HepG2 (cell line): ENCODE measurements at regions not wholly inside any gene's neighbourhood (a gene's known extent, or its start where the extent isn't known, plus 50 kb on each side); places are given as distances from the start of the nearest gene placed in this dataset.

ENCODE experiments used
- ATAC-seq: fragments of 200-7000 bp; cut with Tn5 transposase; 3 replicates; pipeline ENCODE4 v1.9.1; 2020; ENCODE audit warnings: mild to moderate bottlenecking, moderate library complexity
- BruUV-seq: library from RNA; stranded (reverse); fragments of 400-500 nt; replicated peaks from 2 replicates; lab custom pipeline; 2021; lab: Mats Ljungman, UMichigan
- CTCF ChIA-PET: fragments of 300-600 bp; formaldehyde crosslinking; extraction: SDS; loops from one replicate; lab custom pipeline; 2021; ENCODE audit warnings: low total read pairs, inconsistent platforms, low intra/inter-chr PET ratio; lab: Yijun Ruan, JAX
- POLR2A ChIA-PET: fragments of 350-600 bp; sonication (Branson Sonifier 250); formaldehyde crosslinking; loops from one replicate; lab custom pipeline; 2020; ENCODE audit warnings: antibody characterized with exemption, inconsistent platforms; lab: Yijun Ruan, JAX
- DNase-seq: peaks from one replicate; pipeline ENCODE4 v3.0.0-alpha.2; 2015; ENCODE audit warnings: low spot score
- FAIRE-seq: peaks from 3 replicates; lab custom pipeline; 2011; peaks lifted over from hg19 to GRCh38; lab: Jason Lieb, UNC
- H2AFZ ChIP-seq: one replicate; pipeline ENCODE4 v1.6.1; 2011; ENCODE audit warnings: low read length, inconsistent platforms
- H3K27ac ChIP-seq: fragments of 300-600 bp; 3 replicates; pipeline ENCODE4 v1.8.0; 2011; ENCODE audit warnings: mixed run types, mild to moderate bottlenecking, mixed read lengths, low read length, inconsistent platforms; ENCODE audit not compliant: insufficient read depth; ENCODE audit errors: extremely low read length
- H3K27me3 ChIP-seq, 2 experiments: fragments of 200-600 bp in 1 of 2; 2 replicates in 1 of 2; 3 replicates in 1 of 2; pipeline versions ENCODE4 v1.6.0 to v1.8.0; 2011; ENCODE audit warnings: low read length in 2 of 2, mild to moderate bottlenecking in 2 of 2, moderate library complexity in 2 of 2, inconsistent platforms in 1 of 2; ENCODE audit not compliant: insufficient read depth in 2 of 2, control insufficient read depth in 1 of 2
- H3K36me3 ChIP-seq, 2 experiments: fragments of 200-600 bp in 1 of 2; replicated peaks in 1 of 2; 2 replicates in 1 of 2; 3 replicates in 1 of 2; pipeline versions ENCODE4 v1.5.1 to v1.8.0; 2011; ENCODE audit warnings: low read length in 2 of 2, inconsistent platforms in 1 of 2; ENCODE audit not compliant: insufficient read depth in 2 of 2, control insufficient read depth in 1 of 2
- H3K4me1 ChIP-seq: 2 replicates; pipeline ENCODE4 v1.5.1; 2012; ENCODE audit warnings: low read length, inconsistent platforms; ENCODE audit not compliant: insufficient read depth
- H3K4me2 ChIP-seq: 2 replicates; pipeline ENCODE4 v1.6.0; 2011; ENCODE audit warnings: low read depth, low read length, inconsistent platforms
- H3K4me3 ChIP-seq, 3 experiments: fragments of 200-600 bp in 1 of 3; sonication (generic), shearing (Covaris generic) in 1 of 3; replicated peaks in 1 of 3; 2 replicates each; pipeline ENCODE4 v1.5.1; 2011 to 2016; ENCODE audit warnings: low read length in 3 of 3, inconsistent platforms in 2 of 3, low read depth in 2 of 3, mild to moderate bottlenecking in 2 of 3, control low read depth in 1 of 3, mixed read lengths in 1 of 3; ENCODE audit not compliant: insufficient read depth in 1 of 3
- H3K79me2 ChIP-seq: one replicate; pipeline ENCODE4 v1.6.1; 2011; ENCODE audit warnings: low read length, inconsistent platforms; ENCODE audit not compliant: insufficient read depth
- H3K9ac ChIP-seq: 2 replicates; pipeline ENCODE4 v1.6.0; 2011; ENCODE audit warnings: mild to moderate bottlenecking, low read depth, low read length, inconsistent platforms; ENCODE audit not compliant: insufficient read depth
- H3K9me3 ChIP-seq: 2 replicates; pipeline ENCODE4 v1.5.1; 2012; ENCODE audit warnings: mild to moderate bottlenecking, low read length
- H4K20me1 ChIP-seq: 2 replicates; pipeline ENCODE4 v1.6.0; 2011; ENCODE audit warnings: inconsistent platforms, mild to moderate bottlenecking, low read length, moderate library complexity; ENCODE audit not compliant: insufficient read depth
- DMTF1 ChIP-seq: sonication (generic); formaldehyde crosslinking; IDR thresholded peaks from 2 replicates; pipeline ENCODE4 v1.4.0; 2020; ENCODE audit warnings: mild to moderate bottlenecking, missing genetic modification reagents
- FOSL2 ChIP-seq: sonication (generic); formaldehyde crosslinking; IDR thresholded peaks from 2 replicates; pipeline ENCODE4 v1.4.0; 2020; ENCODE audit warnings: missing genetic modification reagents
- RORA ChIP-seq: sonication (generic); formaldehyde crosslinking; IDR thresholded peaks from 2 replicates; pipeline ENCODE4 v1.5.0; 2020; ENCODE audit warnings: mild to moderate bottlenecking, missing genetic modification reagents, moderate library complexity
- YY1 ChIP-seq: IDR thresholded peaks from 2 replicates; pipeline ENCODE4 v1.6.1; 2011; ENCODE audit warnings: low read length, low read depth, moderate library complexity, mild to moderate bottlenecking; ENCODE audit not compliant: insufficient read depth, insufficient replicate concordance
- ZBTB33 ChIP-seq: sonication (generic); formaldehyde crosslinking; IDR thresholded peaks from 2 replicates; pipeline ENCODE4 v1.4.0; 2020; ENCODE audit warnings: missing genetic modification reagents
- WGBS: methylation state at CpG from one replicate; pipeline ENCODE4 v1.1.6; 2017; ENCODE audit warnings: low lambda C conversion rate; 5-methylcytosine and 5-hydroxymethylcytosine counted together
- in situ Hi-C: cut with HindIII; loops from 2 replicates; pipeline ENCODE4 v1.10.0; 2017; ENCODE audit warnings: low pct_unique_long_range_greater_than_20kb; ENCODE audit not compliant: extremely low pct_ligation_motif_present
- intact Hi-C: fragments of 100-400 bp; cut with micrococcal nuclease; formaldehyde crosslinking; loops from one replicate; pipeline ENCODE4 v1.10.0; 2022; ENCODE audit not compliant: unreplicated experiment

DNA sequence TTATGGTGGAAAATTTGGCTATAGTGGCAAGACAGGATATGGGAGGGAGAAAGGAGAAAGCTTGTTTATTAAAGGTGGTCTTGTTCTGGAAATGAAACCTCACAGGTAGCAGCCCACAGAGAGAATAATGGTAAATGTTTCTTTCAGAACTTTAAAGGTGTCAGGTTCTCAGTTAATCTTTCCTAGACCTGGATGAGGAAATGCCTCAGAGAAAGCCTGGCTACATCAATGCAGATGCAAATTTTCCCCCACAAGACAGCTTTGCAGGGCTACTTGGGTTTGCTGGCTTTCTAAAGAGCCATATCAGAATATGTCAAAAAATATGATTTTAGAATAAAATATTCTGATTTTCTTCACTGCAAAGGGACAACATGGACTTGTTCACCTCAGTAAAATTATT lies 715.0 kb downstream of the FAM133A start (continued):
- no peak for TF ChIP-seq ZBTB33
- TF ChIP-seq DMTF1 (CRISPR knock-in tag), result no peak
- TF ChIP-seq RORA (CRISPR knock-in tag), result no peak
- TF ChIP-seq, all 625 proteins: peak for 0

GRCh38 chrX:94400488-94400887 lies 726.5 kb downstream of the FAM133A start:
- no peak for FAIRE-seq
- Histone ChIP-seq H3K4me1 (no peaks in the 10 kb centered on the region), H3K9ac (no peak overlapping the region), H3K36me3 (no peaks in the 10 kb centered on the region), H2AFZ (no peak overlapping the region), H3K79me2 (no peaks in the 10 kb centered on the region), H3K27ac (no peak overlapping the region), H3K9me3 (no peaks in the 10 kb centered on the region), H3K4me3 (no peak overlapping the region), H3K27me3 (no peaks in the 10 kb centered on the region), H4K20me1 (no peaks in the 10 kb centered on the region), H3K4me2 (no peak overlapping the region)
- TF ChIP-seq FOSL2 (peak; percentile 27; the same call in 1 of the 2 replicates), YY1 (no peak)
- in situ Hi-C loops, result no loop called here
- ChIA-PET POLR2A (no interaction called here), CTCF (no interaction called here)
- 0% methylated on average over 1 of the region's 2 CpGs for WGBS
- no peak for ATAC-seq
- DNase-seq, result peak; percentile 0
- intact Hi-C loops, result no loop called here
- BruUV-seq, result no TSS peak
